IMR-90 (cell line): ENCODE measurements at regions not wholly inside any gene's neighbourhood (a gene's known extent, or its start where the extent isn't known, plus 50 kb on each side); places are given as distances from the start of the nearest gene placed in this dataset.

Experiments
- ATAC-seq: fragments of 200-7000 bp; cut with Tn5 transposase; 2 replicates; pipeline ENCODE4 v1.9.1; 2020; ENCODE audit warnings: low read depth, mild to moderate bottlenecking, moderate library complexity
- BruUV-seq: library from RNA; stranded (reverse); fragments of 400-500 nt; replicated peaks from 2 replicates; lab custom pipeline; 2021; lab: Mats Ljungman, UMichigan
- CTCF ChIA-PET: fragments of 300-600 bp; formaldehyde crosslinking; extraction: SDS; loops from one replicate; lab custom pipeline; 2021; ENCODE audit warnings: antibody characterized with exemption; lab: Yijun Ruan, JAX
- POLR2A ChIA-PET: fragments of 300-600 bp; sonication (Branson Sonifier 250); formaldehyde crosslinking; loops from one replicate; lab custom pipeline; 2022; ENCODE audit warnings: antibody characterized with exemption; ENCODE audit not compliant: unreplicated experiment; lab: Charles Lee
- DNase-seq: peaks from one replicate; pipeline ENCODE4 v3.0.0; 2013
- H2AFZ ChIP-seq: replicated peaks from 2 replicates; pipeline ENCODE3; 2013; ENCODE audit warnings: low read length, mild to moderate bottlenecking; ENCODE audit not compliant: poor library complexity
- H2AK5ac ChIP-seq: 2 replicates; pipeline ENCODE4 v1.6.1; 2013; ENCODE audit warnings: low read depth, low read length, inconsistent platforms
- H2AK9ac ChIP-seq: replicated peaks from 2 replicates; pipeline ENCODE3; 2013; ENCODE audit warnings: mild to moderate bottlenecking, low read depth, low read length, moderate library complexity; ENCODE audit not compliant: poor library complexity
- H2BK120ac ChIP-seq: 2 replicates; pipeline ENCODE4 v1.6.1; 2013; ENCODE audit warnings: low read depth, low read length, inconsistent platforms
- H2BK15ac ChIP-seq: 3 replicates; pipeline ENCODE4 v1.6.1; 2013; ENCODE audit warnings: low read depth, low read length, inconsistent platforms
- H2BK20ac ChIP-seq: 2 replicates; pipeline ENCODE4 v1.6.1; 2013; ENCODE audit warnings: low read depth, mild to moderate bottlenecking, inconsistent platforms, low read length, moderate library complexity
- H2BK5ac ChIP-seq: 2 replicates; pipeline ENCODE4 v1.6.1; 2013; ENCODE audit warnings: mild to moderate bottlenecking, low read depth, low read length, inconsistent platforms; ENCODE audit not compliant: poor library complexity, severe bottlenecking
- H3K14ac ChIP-seq: replicated peaks from 2 replicates; pipeline ENCODE4 v1.6.1; 2013; ENCODE audit warnings: low read depth, low read length, inconsistent platforms
- H3K18ac ChIP-seq: 2 replicates; pipeline ENCODE4 v1.6.1; 2013; ENCODE audit warnings: low read depth, low read length, control low read depth
- H3K23ac ChIP-seq: 2 replicates; pipeline ENCODE4 v1.6.1; 2013; ENCODE audit warnings: low read depth, low read length, inconsistent platforms
- H3K27ac ChIP-seq: 2 replicates; pipeline ENCODE4 v1.5.1; 2013; ENCODE audit warnings: mild to moderate bottlenecking, control low read depth, low read length; ENCODE audit not compliant: insufficient read depth
- H3K27me3 ChIP-seq: 2 replicates; pipeline ENCODE4 v1.6.1; 2013; ENCODE audit warnings: low read length; ENCODE audit not compliant: control insufficient read depth, insufficient read depth
- H3K36me3 ChIP-seq: 2 replicates; pipeline ENCODE4 v1.6.1; 2013; ENCODE audit warnings: low read length, mixed read lengths; ENCODE audit not compliant: control insufficient read depth, insufficient read depth
- H3K4ac ChIP-seq: 2 replicates; pipeline ENCODE4 v1.6.1; 2013; ENCODE audit warnings: low read depth, low read length, inconsistent platforms
- H3K4me1 ChIP-seq: 2 replicates; pipeline ENCODE4 v1.6.1; 2013; ENCODE audit warnings: low read length, mixed read lengths; ENCODE audit not compliant: control insufficient read depth, insufficient read depth
- H3K4me2 ChIP-seq: 2 replicates; pipeline ENCODE4 v1.6.1; 2013; ENCODE audit warnings: low read depth, mild to moderate bottlenecking, control low read depth, low read length, moderate library complexity
- H3K4me3 ChIP-seq: 2 replicates; pipeline ENCODE4 v1.5.1; 2013; ENCODE audit warnings: low read depth, mild to moderate bottlenecking, control low read depth, low read length, moderate library complexity; ENCODE audit not compliant: insufficient read depth
- H3K56ac ChIP-seq: 2 replicates; pipeline ENCODE4 v1.6.1; 2013; ENCODE audit warnings: low read length, inconsistent platforms; ENCODE audit not compliant: insufficient read depth; ENCODE audit errors: extremely low read depth
- H3K79me1 ChIP-seq, 2 experiments: 2 replicates each; pipeline ENCODE4 v1.6.1; 2013; ENCODE audit warnings: low read length in 2 of 2, inconsistent platforms in 1 of 2, low read depth in 1 of 2
- H3K9ac ChIP-seq: 2 replicates; pipeline ENCODE4 v1.6.1; 2013; ENCODE audit warnings: low read depth, low read length, control low read depth
- H3K9me1 ChIP-seq: 2 replicates; pipeline ENCODE4 v1.6.1; 2013; ENCODE audit warnings: low read length, inconsistent platforms; ENCODE audit not compliant: insufficient read depth
- H3K9me3 ChIP-seq: 2 replicates; pipeline ENCODE4 v1.6.1; 2013; ENCODE audit warnings: low read length; ENCODE audit not compliant: control insufficient read depth, insufficient read depth
- H4K20me1 ChIP-seq: 2 replicates; pipeline ENCODE4 v1.6.1; 2013; ENCODE audit warnings: low read length, inconsistent platforms; ENCODE audit not compliant: insufficient read depth
- H4K5ac ChIP-seq: 2 replicates; pipeline ENCODE4 v1.6.1; 2013; ENCODE audit warnings: mild to moderate bottlenecking, low read depth, low read length, control low read depth
- H4K8ac ChIP-seq, 2 experiments: 2 replicates each; pipeline ENCODE4 v1.6.1; 2013; ENCODE audit warnings: low read depth in 2 of 2, low read length in 2 of 2, control low read depth in 1 of 2, inconsistent platforms in 1 of 2
- H4K91ac ChIP-seq: 2 replicates; pipeline ENCODE4 v1.6.1; 2013; ENCODE audit warnings: low read depth, low read length, inconsistent platforms; ENCODE audit not compliant: insufficient read depth
- CHD1 ChIP-seq: IDR thresholded peaks from 2 replicates; pipeline ENCODE4 v1.6.1; 2012; ENCODE audit warnings: low read depth, low read length, improper control_type of control experiment
- MXI1 ChIP-seq: IDR thresholded peaks from 2 replicates; pipeline ENCODE4 v1.6.1; 2012; ENCODE audit warnings: low read depth, mild to moderate bottlenecking, low read length, moderate library complexity, borderline replicate concordance
- NFE2L2 ChIP-seq: fragments of 150-350 bp; IDR thresholded peaks from 2 replicates; pipeline ENCODE4 v1.6.1; 2016; ENCODE audit warnings: low read depth, mild to moderate bottlenecking, low read length
- WGBS, 2 experiments: methylation state at CpG; one replicate each; pipeline versions ENCODE4 v1.1.5 to v1.1.7; 2013; ENCODE audit warnings: missing lambda C conversion rate in 2 of 2; ENCODE audit not compliant: insufficient read length in 1 of 2; ENCODE audit errors: extremely low coverage in 2 of 2; 5-methylcytosine and 5-hydroxymethylcytosine counted together
- dilution Hi-C: fragments of 300-500 bp; cut with HindIII; formaldehyde crosslinking; loops from one replicate; pipeline ENCODE4 v1.14.3; 2018; ENCODE audit warnings: low sequenced_read_pairs; ENCODE audit not compliant: unreplicated experiment
- in situ Hi-C: fragments of 300-500 bp; cut with MboI; formaldehyde crosslinking; loops from 3 replicates; pipeline ENCODE4 v1.14.3; 2019; ENCODE audit warnings: low sequenced_read_pairs, inconsistent platforms, mixed read lengths
- intact Hi-C: fragments of 100-400 bp; cut with micrococcal nuclease; formaldehyde crosslinking; loops from 2 replicates; pipeline ENCODE4 v1.10.0; 2022

DNA sequence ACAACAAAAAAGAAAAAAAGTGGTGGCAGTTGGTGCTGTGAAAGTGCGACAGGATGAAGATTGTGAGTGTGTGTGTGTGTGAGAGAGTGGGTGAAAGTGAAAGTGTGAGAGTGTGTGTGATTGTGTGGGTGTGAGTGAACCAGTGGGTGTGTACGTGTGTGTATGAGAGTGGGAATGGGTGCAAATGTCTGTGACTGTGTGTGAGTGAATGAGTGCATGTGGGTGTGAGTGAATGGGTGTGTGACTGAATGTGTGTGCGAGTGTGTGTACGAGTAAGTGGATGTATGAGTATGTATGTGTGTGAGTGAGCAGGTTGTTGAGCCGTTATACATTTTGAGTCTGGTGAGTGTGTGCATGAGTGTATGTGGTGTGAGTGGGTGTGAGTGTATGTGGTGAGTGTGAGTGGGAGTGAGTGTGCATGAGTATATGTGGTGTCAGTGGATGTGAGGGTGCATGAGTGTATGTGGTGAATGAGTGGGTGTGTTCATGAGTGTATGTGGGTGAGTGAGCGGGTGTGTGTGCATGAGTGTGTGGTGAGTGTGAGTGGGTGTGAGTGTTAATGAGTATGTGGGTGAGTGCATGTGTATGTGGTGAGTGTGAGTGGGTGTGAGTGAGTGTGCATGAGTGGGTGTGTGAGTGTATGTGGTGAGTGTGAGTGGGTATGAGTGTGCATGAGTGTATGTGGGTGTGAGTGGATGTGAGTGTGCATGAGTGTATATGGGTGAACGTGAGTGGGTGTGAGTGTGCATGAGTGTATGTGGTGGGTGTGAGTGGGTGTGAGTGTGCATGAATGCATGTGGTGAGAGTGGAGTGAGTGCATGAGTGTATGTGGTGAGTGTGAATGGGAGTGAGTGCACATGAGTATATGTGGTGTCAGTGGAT is 69.3 kb upstream of the HPCAL1 start:
- no peak overlapping the region for H3K9ac ChIP-seq
- H3K27ac ChIP-seq, result no peak overlapping the region
- H4K20me1 ChIP-seq, result no peaks in the 10 kb centered on the region
- H3K4me1 ChIP-seq, result no peaks in the 10 kb centered on the region
- peaks cover 32% of the 10 kb centered on the region for H3K27me3 ChIP-seq
- H2AFZ ChIP-seq, result peak overlapping the region; percentile 51
- no peaks in the 10 kb centered on the region for H3K36me3 ChIP-seq
- H3K14ac ChIP-seq, result no peak overlapping the region
- H3K79me1 ChIP-seq, result no peaks in the 10 kb centered on the region
- no peak overlapping the region for H2AK5ac ChIP-seq
- peak overlapping the region; percentile 78 for H2AK9ac ChIP-seq
- H3K4me3 ChIP-seq, result no peak overlapping the region
- WGBS, 2 experiments, result 90 to 100% methylated on average over 2 to 7 of the region's 7 CpGs
- no peak overlapping the region for H4K91ac ChIP-seq
- no peak overlapping the region for H4K8ac ChIP-seq
- H4K5ac ChIP-seq, result no peak overlapping the region
- in situ Hi-C loops (no loop called here), intact Hi-C loops (no loop called here), dilution Hi-C loops (no loop called here)
- no peak for ATAC-seq
- peak overlapping the region; percentile 34 for H2BK5ac ChIP-seq
- no peaks in the 10 kb centered on the region for H3K9me3 ChIP-seq
- H2BK120ac ChIP-seq, result no peak overlapping the region
- H3K9me1 ChIP-seq, result peaks cover 9% of the 10 kb centered on the region; the same call in 1 of the 2 replicates
- ChIA-PET POLR2A (no interaction called here), CTCF (interaction anchor here (0.6 kb wide), 1 partner anchor 178 kb away, joined by 3 read pairs; no protein-coding TSS in a partner anchor)
- no peak for DNase-seq
- no peak overlapping the region for H3K23ac ChIP-seq
- no peak overlapping the region for H3K18ac ChIP-seq
- H3K56ac ChIP-seq, result no peak overlapping the region
- no peak overlapping the region for H3K4me2 ChIP-seq
- H2BK20ac ChIP-seq, result no peak overlapping the region
- TF ChIP-seq NFE2L2 (no peak), CHD1 (no peak), MXI1 (no peak)
- no peak overlapping the region for H2BK15ac ChIP-seq
- H3K4ac ChIP-seq, result no peak overlapping the region
- no TSS peak for BruUV-seq
